Uterus (tissue), 2 donors: ENCODE measurements at regions not wholly inside any gene's neighbourhood (a gene's known extent, or its start where the extent isn't known, plus 50 kb on each side); places are given as distances from the start of the nearest gene placed in this dataset.
"Not testable (repeated sequence)": the region's sequence is repeated elsewhere in the genome, so short reads cannot be mapped to it uniquely, and the experiment has no call there.

Source experiments
- CTCF ChIP-seq, 4 experiments: fragments of 200-600 bp in 2 of 4; fragments of 450-650 bp in 2 of 4; sonication (generic) in 2 of 4; IDR thresholded peaks; one replicate each; pipeline ENCODE4 v1.5.1; 2016 to 2019; ENCODE audit warnings: antibody characterized with exemption in 4 of 4, mild to moderate bottlenecking in 2 of 4, moderate library complexity in 1 of 4
- POLR2A ChIP-seq, 2 donors: fragments of 450-650 bp; IDR thresholded peaks; one replicate each; pipeline ENCODE4 v1.6.1; 2016; ENCODE audit warnings: antibody characterized with exemption in 2 of 2, mild to moderate bottlenecking in 1 of 2, moderate library complexity in 1 of 2

- TF ChIP-seq CTCF, POLR2A (IDR thresholded peaks at IDR 0.05): not testable (repeated sequence)
These were observed 485.7 kb downstream of the GOLGA6L6 start for GRCh38 chr15:20055921-20056320.
